ENCODE measurements at regions not wholly inside any gene's neighbourhood (a gene's known extent, or its start where the extent isn't known, plus 50 kb on each side); places are given as distances from the start of the nearest gene placed in this dataset.

DNA sequence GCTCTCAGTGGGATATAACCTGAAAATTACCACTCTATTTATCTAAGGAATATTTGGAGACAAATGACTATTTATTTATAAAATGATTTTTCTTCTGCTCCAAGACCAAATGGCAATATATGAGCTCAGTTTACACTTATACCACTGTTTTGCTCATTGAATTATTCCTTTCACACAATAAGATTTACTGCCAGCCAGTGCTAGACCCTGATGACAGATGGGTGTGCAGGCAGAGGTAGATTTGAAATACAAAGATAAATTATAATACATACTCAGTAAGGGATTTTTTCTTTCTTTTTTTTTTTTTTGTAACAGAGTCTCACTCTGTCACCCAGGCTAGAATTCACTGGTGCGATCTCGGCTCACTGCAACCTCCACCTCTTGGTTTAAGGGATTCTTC lies 980.3 kb downstream of the EPHA3 start:
- no peaks in the 10 kb centered on the region for H3K9me3 ChIP-seq (ENCODE audit: low read depth, low read length)
- no peak overlapping the region for H3K4me2 ChIP-seq (ENCODE audit: insufficient read depth, low read length)
- H3K4me3 ChIP-seq (ENCODE audit: insufficient read depth, low read length): no peak overlapping the region
- TF ChIP-seq, protein P1, sequence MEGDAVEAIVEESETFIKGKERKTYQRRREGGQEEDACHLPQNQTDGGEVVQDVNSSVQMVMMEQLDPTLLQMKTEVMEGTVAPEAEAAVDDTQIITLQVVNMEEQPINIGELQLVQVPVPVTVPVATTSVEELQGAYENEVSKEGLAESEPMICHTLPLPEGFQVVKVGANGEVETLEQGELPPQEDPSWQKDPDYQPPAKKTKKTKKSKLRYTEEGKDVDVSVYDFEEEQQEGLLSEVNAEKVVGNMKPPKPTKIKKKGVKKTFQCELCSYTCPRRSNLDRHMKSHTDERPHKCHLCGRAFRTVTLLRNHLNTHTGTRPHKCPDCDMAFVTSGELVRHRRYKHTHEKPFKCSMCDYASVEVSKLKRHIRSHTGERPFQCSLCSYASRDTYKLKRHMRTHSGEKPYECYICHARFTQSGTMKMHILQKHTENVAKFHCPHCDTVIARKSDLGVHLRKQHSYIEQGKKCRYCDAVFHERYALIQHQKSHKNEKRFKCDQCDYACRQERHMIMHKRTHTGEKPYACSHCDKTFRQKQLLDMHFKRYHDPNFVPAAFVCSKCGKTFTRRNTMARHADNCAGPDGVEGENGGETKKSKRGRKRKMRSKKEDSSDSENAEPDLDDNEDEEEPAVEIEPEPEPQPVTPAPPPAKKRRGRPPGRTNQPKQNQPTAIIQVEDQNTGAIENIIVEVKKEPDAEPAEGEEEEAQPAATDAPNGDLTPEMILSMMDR (IDR thresholded peaks at IDR 0.05; ENCODE audit: extremely low read depth, low read depth, low read length): no peak
- H3K4me1 ChIP-seq (ENCODE audit: insufficient read depth, low read length): peaks cover 3% of the 10 kb centered on the region
- H2AFZ ChIP-seq (ENCODE audit: low read length): no peak overlapping the region
- no peak for DNase-seq (ENCODE audit: insufficient read length, low spot score, missing footprints)
- H4K20me1 ChIP-seq (ENCODE audit: insufficient read depth, low read length): no peaks in the 10 kb centered on the region
- no peaks in the 10 kb centered on the region for H3K27me3 ChIP-seq (ENCODE audit: insufficient read depth, low read length)
- H3K79me2 ChIP-seq (ENCODE audit: insufficient read depth, low read length): no peaks in the 10 kb centered on the region
- H3K36me3 ChIP-seq (ENCODE audit: insufficient read depth, low read length): no peaks in the 10 kb centered on the region
- H3K27ac ChIP-seq (ENCODE audit: low read depth, low read length): no peak overlapping the region

DNA sequence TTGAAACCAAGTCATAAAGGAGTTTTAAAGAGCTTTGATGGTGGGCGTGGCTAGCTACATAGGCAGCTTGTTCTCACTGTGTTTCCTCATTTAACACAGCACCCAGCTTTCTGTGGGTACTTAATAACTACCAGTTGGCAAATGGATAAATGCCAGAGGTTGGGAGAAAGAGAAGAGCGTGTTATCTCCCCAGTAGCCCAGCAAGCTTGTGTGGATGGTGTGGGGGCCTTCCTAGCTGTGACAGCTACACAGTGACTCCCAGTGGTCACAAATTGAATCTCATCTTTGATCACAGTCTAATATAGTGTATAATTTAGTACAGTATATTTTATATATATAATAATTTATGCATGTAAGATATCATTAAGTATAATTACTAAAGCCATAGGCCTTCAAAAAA lies 984.1 kb downstream of the EPHA3 start:
- no peaks in the 10 kb centered on the region for H4K20me1 ChIP-seq (ENCODE audit: insufficient read depth, low read length)
- H3K27ac ChIP-seq (ENCODE audit: low read depth, low read length): no peak overlapping the region
- H3K4me2 ChIP-seq (ENCODE audit: insufficient read depth, low read length): peak overlapping the region; percentile 80
- H3K36me3 ChIP-seq (ENCODE audit: insufficient read depth, low read length): no peaks in the 10 kb centered on the region
- no peaks in the 10 kb centered on the region for H3K9me3 ChIP-seq (ENCODE audit: low read depth, low read length)
- no peak for DNase-seq (ENCODE audit: insufficient read length, low spot score, missing footprints)
- H3K4me1 ChIP-seq (ENCODE audit: insufficient read depth, low read length): peaks cover 3% of the 10 kb centered on the region
- peak overlapping the region; percentile 77 for H2AFZ ChIP-seq (ENCODE audit: low read length)
- TF ChIP-seq, protein P1 (IDR thresholded peaks at IDR 0.05; ENCODE audit: extremely low read depth, low read depth, low read length): peak; percentile 65
- H3K4me3 ChIP-seq (ENCODE audit: insufficient read depth, low read length): peak overlapping the region; percentile 55
- no peaks in the 10 kb centered on the region for H3K27me3 ChIP-seq (ENCODE audit: insufficient read depth, low read length)
- H3K79me2 ChIP-seq (ENCODE audit: insufficient read depth, low read length): no peaks in the 10 kb centered on the region

DNA sequence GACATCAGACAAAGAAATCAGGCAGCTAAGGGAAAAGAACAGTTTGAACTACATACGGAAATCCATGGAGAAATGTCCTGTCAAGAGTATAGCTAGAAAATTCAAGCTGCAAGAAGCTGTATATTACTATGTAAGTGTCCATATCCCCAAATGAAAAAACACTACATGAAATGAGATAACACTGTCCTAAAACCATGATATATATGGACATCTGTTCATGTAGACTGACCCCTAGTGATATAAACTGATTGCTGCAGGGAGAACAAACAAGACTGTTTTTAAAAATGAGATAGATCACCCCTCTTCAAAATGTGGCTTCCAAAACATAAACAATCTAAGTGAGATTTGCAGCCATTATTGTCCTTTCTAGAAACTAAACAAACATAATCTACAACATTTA lies 985.6 kb downstream of the EPHA3 start:
- Histone ChIP-seq H3K27ac (ENCODE audit: low read depth, low read length) (no peak overlapping the region), H3K4me2 (ENCODE audit: insufficient read depth, low read length) (no peak overlapping the region), H3K9me3 (ENCODE audit: low read depth, low read length) (no peaks in the 10 kb centered on the region), H2AFZ (ENCODE audit: low read length) (no peak overlapping the region), H3K4me1 (ENCODE audit: insufficient read depth, low read length) (peaks cover 3% of the 10 kb centered on the region), H3K79me2 (ENCODE audit: insufficient read depth, low read length) (no peaks in the 10 kb centered on the region), H4K20me1 (ENCODE audit: insufficient read depth, low read length) (no peaks in the 10 kb centered on the region), H3K27me3 (ENCODE audit: insufficient read depth, low read length) (no peaks in the 10 kb centered on the region), H3K4me3 (ENCODE audit: insufficient read depth, low read length) (no peak overlapping the region), H3K36me3 (ENCODE audit: insufficient read depth, low read length) (no peaks in the 10 kb centered on the region)
- DNase-seq (ENCODE audit: insufficient read length, low spot score, missing footprints): peak; percentile 9
- TF ChIP-seq, protein P1 (IDR thresholded peaks at IDR 0.05; ENCODE audit: extremely low read depth, low read depth, low read length): peak; percentile 63

DNA sequence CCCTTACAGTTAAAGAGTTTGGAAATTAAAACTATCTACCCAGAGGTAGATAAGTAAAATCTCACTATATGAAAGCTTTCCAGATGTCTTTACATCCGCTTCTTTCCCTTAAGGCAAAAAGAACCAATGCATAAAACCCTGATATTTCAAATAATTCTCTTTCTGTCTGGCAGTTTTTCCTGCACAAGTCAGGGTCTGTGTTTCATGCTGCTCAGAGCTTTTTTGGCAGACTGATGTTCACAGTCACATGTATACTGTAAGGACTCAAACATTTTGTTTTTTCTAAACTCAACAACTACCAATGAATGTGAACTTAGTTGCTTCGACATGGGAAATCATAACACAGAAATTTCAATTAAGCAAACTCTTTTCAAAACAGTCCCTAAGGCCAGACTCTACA lies 988.4 kb downstream of the EPHA3 start:
- Histone ChIP-seq H3K4me2 (ENCODE audit: insufficient read depth, low read length) (no peak overlapping the region), H3K9me3 (ENCODE audit: low read depth, low read length) (no peaks in the 10 kb centered on the region), H3K79me2 (ENCODE audit: insufficient read depth, low read length) (no peaks in the 10 kb centered on the region), H2AFZ (ENCODE audit: low read length) (no peak overlapping the region), H3K27me3 (ENCODE audit: insufficient read depth, low read length) (no peaks in the 10 kb centered on the region), H3K4me3 (ENCODE audit: insufficient read depth, low read length) (no peak overlapping the region), H3K27ac (ENCODE audit: low read depth, low read length) (no peak overlapping the region), H3K36me3 (ENCODE audit: insufficient read depth, low read length) (no peaks in the 10 kb centered on the region), H4K20me1 (ENCODE audit: insufficient read depth, low read length) (no peaks in the 10 kb centered on the region), H3K4me1 (ENCODE audit: insufficient read depth, low read length) (peaks cover 3% of the 10 kb centered on the region)
- TF ChIP-seq, protein P1 (IDR thresholded peaks at IDR 0.05; ENCODE audit: extremely low read depth, low read depth, low read length): no peak
- DNase-seq (ENCODE audit: insufficient read length, low spot score, missing footprints): no peak

All from osteoblast (primary cell).